AG09309 (cell line): ENCODE measurements at regions not wholly inside any gene's neighbourhood (a gene's known extent, or its start where the extent isn't known, plus 50 kb on each side); places are given as distances from the start of the nearest gene placed in this dataset.

Experiments used
- DNase-seq: peaks from one replicate; pipeline ENCODE4 v3.0.0-alpha.2; 2010; ENCODE audit warnings: low read depth
- H3K4me3 ChIP-seq: 2 replicates; pipeline ENCODE4 v1.5.1; 2011; ENCODE audit warnings: mild to moderate bottlenecking, low read depth, low read length, moderate library complexity; ENCODE audit not compliant: control insufficient read depth
- CTCF ChIP-seq: IDR thresholded peaks from 2 replicates; pipeline ENCODE4 v1.5.1; 2011; ENCODE audit warnings: mild to moderate bottlenecking, low read depth, low read length, inconsistent platforms; ENCODE audit not compliant: insufficient read depth, control insufficient read depth; ENCODE audit errors: missing control alignments

GRCh38 chr2:176969642-176970359 is 242.8 kb upstream of the HNRNPA3 start:
- TF ChIP-seq CTCF, result no peak
- H3K4me3 ChIP-seq, result no peak overlapping the region
- DNase-seq, result no peak

- TF ChIP-seq CTCF, result no peak
- DNase-seq, result no peak
- no peak overlapping the region for H3K4me3 ChIP-seq
Measured at GRCh38 chr2:176976736-176977685, 235.6 kb upstream of the HNRNPA3 start.

GRCh38 chr2:176978921-176979320 is 233.7 kb upstream of the HNRNPA3 start:
- TF ChIP-seq CTCF, result no peak
- DNase-seq, result no peak
- H3K4me3 ChIP-seq, result no peak overlapping the region

- TF ChIP-seq CTCF, result no peak
Measured at GRCh38 chr2:176979981-176980710, 232.4 kb upstream of the HNRNPA3 start.

GRCh38 chr2:176984987-176985386 is 227.6 kb upstream of the HNRNPA3 start:
- H3K4me3 ChIP-seq, result no peak overlapping the region
- DNase-seq, result no peak
- no peak for TF ChIP-seq CTCF

More at GRCh38 chr2:176979981-176980710, 232.4 kb upstream of the HNRNPA3 start:
- no peak for DNase-seq
- H3K4me3 ChIP-seq, result no peak overlapping the region

- TF ChIP-seq CTCF, result no peak
- DNase-seq, result no peak
- no peak overlapping the region for H3K4me3 ChIP-seq
Measured at GRCh38 chr2:176985871-176986270, 226.7 kb upstream of the HNRNPA3 start.
